ENCODE measurements at regions not wholly inside any gene's neighbourhood (a gene's known extent, or its start where the extent isn't known, plus 50 kb on each side); places are given as distances from the start of the nearest gene placed in this dataset.

GRCh38 chr11:26090651-26091050 lies 241.3 kb upstream of the ANO3 start:
- TF ChIP-seq CTCF (IDR thresholded peaks at IDR 0.05 in 2 of 3, conservative IDR thresholded peaks at IDR 0.05 in 1 of 3; ENCODE audit: borderline replicate concordance in 1 of 3, insufficient read depth in 1 of 3, low read depth in 2 of 3, low read length in 2 of 3) (no peak), SIN3A (IDR thresholded peaks at IDR 0.05; ENCODE audit: low read depth) (no peak), POLR2A (IDR thresholded peaks at IDR 0.05; ENCODE audit: borderline replicate concordance, extremely low read depth, insufficient read depth, insufficient read length) (no peak), ELF1 (IDR thresholded peaks at IDR 0.05; ENCODE audit: borderline replicate concordance, low read depth) (no peak)

All from HCT116 (cell line).